HFF-Myc (cell line): ENCODE measurements at regions not wholly inside any gene's neighbourhood (a gene's known extent, or its start where the extent isn't known, plus 50 kb on each side); places are given as distances from the start of the nearest gene placed in this dataset.

Experiments
- DNase-seq: peaks from one replicate; pipeline ENCODE4 v3.0.0-alpha.2; 2011; ENCODE audit warnings: low read depth; ENCODE audit errors: extremely low read depth
- H3K4me3 ChIP-seq: replicated peaks from 2 replicates; pipeline ENCODE4 v1.5.1; 2011; ENCODE audit warnings: low read depth, mild to moderate bottlenecking, control low read depth, low read length
- TF ChIP-seq, protein P1 (sequence below): IDR thresholded peaks from 2 replicates; pipeline ENCODE4 v1.5.1; 2012; ENCODE audit warnings: mild to moderate bottlenecking, low read depth, low read length, control low read depth; ENCODE audit errors: missing control alignments

DNA sequence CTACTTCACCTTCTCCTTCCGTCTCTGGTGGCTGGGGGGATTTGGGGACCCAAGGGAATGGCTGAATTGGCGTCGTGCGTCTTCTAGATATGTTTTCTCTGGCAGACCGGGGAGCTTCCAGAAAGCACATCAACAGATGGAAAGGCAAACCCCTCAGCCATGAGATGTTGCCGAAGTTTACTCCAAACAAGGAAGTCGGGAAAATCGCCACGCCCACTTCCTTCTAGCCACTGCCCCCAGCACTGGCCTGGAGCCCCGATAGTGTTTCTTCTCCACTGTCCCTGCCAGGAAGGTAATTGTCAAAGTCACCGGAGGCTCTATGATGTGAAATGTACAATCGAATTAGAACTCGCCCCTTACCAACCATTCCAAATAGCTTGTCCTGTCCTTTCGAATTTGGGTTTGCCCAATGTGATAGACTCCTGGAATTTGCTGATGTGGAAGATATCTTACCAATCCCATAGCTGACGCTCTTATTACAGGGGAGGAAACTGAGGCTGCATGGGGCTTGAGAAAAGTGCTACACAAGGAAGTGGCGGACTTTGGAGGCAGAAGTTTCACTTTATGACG lies 191.0 kb downstream of the LSM5 start:
- DNase-seq = no peak
- H3K4me3 ChIP-seq = peak overlapping the region; percentile 24
- TF ChIP-seq, protein P1, sequence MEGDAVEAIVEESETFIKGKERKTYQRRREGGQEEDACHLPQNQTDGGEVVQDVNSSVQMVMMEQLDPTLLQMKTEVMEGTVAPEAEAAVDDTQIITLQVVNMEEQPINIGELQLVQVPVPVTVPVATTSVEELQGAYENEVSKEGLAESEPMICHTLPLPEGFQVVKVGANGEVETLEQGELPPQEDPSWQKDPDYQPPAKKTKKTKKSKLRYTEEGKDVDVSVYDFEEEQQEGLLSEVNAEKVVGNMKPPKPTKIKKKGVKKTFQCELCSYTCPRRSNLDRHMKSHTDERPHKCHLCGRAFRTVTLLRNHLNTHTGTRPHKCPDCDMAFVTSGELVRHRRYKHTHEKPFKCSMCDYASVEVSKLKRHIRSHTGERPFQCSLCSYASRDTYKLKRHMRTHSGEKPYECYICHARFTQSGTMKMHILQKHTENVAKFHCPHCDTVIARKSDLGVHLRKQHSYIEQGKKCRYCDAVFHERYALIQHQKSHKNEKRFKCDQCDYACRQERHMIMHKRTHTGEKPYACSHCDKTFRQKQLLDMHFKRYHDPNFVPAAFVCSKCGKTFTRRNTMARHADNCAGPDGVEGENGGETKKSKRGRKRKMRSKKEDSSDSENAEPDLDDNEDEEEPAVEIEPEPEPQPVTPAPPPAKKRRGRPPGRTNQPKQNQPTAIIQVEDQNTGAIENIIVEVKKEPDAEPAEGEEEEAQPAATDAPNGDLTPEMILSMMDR = no peak

DNA sequence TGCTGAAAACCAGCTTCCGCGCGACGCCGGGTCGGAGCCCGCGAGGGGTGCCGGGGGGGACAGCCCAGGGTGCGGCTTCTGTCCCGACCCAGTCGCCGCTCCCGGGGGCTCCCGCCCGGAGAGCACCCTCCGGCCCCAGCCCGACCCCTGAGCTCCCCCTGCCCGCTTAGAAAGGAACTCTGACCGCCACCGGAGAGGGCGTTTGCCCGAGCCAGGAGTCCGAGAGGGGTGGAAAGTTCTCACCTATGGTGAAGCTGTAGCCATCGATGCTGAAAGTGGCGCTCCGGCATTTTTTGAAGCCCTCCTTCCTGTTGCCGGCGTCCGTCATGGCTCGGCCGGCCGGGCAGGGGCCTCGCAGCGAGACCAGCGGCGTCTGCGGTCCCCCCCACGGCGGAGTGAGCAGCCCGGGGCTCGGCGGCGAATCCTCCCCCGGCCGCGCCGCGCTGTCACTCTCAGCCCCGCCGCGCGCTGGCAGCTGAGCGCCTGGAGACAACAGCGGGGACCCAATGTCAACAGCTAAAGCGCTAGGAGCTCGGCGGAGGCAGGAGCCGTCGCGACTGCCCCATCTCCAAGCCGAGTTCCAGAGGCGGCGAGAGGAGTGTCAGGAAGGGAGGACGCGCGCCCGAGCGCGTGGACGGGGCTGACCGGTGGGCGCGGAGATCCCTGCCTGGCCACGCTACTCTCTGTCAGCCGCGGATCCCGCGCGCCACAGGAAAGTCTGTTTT lies 191.6 kb downstream of the LSM5 start:
- TF ChIP-seq, protein P1 = no peak
- H3K4me3 ChIP-seq = peak overlapping the region; percentile 24
- no peak for DNase-seq

DNA sequence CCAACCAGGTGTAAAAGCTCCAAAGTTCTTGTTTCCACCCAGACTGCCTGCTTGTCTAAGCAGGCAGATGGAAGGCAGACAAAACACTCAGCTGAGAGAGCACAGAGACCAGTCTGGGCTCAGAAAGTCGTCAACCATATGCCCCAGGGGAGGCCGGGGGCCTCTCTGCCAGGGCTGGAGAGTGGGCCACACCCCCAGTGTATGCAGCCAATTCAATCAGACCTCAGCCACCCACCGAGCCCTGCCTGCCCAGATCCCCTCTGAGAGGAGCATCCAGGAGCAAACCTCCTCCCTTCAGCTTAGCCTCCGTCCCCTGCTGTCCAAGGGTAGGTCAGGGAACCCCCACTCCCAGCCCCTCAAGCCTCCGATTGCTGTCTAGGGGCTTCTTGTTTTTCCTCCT lies 196.3 kb downstream of the LSM5 start:
- DNase-seq = no peak
- H3K4me3 ChIP-seq = no peak overlapping the region
- TF ChIP-seq, protein P1 = no peak

DNA sequence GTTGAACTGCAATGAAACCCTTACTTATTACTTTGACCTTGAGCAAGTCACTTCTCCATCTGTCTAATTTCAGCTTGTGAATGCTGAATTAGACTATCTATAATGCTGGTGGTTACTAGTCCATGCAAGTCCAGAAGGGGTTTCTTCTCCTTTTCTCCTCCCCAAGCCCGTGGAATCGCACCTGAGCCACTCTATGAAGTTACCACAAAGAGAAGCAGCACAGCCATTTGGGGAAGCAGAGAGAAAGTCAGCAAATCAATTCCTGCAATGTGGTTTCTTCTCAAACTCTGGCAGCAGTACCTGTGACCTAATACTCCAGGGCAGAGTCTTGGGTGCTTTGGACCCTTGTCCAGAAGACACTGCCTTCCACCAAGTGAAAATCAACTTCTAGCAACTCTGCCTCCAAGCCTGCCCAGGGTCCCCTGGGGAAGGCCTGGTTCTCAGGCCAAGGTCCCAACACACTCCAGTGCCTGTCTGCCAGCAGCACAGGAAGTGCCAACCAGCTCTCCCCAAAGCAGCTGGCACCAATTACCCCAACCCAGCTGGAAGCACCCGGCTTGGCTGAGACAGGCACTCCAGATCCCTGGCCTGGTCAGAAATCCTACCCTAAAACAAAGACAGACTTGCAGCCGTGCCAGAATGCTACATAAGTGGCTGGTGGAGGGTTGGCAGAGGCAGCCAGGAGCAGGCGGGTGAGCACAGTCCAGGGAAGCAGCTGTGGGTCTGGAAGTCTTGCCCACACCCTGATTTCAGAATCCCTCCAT lies 200.3 kb downstream of the LSM5 start:
- DNase-seq = no peak
- H3K4me3 ChIP-seq = no peak overlapping the region
- TF ChIP-seq, protein P1 = no peak

DNA sequence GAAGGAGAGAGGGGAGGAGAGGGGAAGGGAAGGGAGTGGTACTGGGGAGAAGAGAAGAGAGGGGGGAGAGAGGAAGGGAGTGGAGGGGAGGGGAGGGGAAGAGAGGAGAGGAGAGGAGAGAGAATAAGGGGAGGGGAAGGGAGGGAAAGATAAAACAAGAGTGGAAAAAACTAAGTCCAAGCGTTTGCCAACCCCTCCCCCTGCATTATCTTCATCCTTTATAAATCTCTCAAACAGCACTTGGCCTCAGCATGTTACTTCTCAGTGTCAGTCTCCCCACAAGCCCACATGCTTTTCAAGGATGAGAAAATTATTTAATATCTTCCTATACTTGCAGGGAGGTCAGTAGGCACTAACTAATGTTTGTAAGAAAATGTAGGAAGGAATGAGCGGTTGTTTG lies 204.5 kb downstream of the LSM5 start:
- no peak overlapping the region for H3K4me3 ChIP-seq
- TF ChIP-seq, protein P1 = no peak
- DNase-seq = no peak

DNA sequence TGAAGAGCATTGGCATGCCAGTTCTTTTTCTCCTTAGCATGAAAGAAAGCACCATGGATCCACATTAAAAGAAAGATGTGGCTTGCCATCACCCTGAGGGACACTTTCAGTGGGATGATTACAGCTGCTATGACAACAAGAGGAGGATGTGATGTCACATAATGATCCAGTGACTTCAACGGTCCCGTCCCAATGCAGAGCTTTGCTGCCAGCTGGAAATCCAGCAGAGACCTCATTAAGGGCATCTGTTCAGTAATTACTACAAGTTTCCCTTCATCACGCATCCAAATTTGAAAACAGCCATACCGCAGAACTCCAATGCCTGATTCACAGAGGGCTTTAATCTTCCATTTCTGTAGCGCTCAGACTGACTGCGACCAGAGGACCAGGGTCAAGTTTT lies 206.6 kb downstream of the LSM5 start:
- no peak overlapping the region for H3K4me3 ChIP-seq
- TF ChIP-seq, protein P1 = no peak
- DNase-seq = no peak
